Posterior cingulate gyrus (tissue), 11 donors: ENCODE measurements at regions not wholly inside any gene's neighbourhood (a gene's known extent, or its start where the extent isn't known, plus 50 kb on each side); places are given as distances from the start of the nearest gene placed in this dataset.
"Not testable (repeated sequence)": the region's sequence is repeated elsewhere in the genome, so short reads cannot be mapped to it uniquely, and the experiment has no call there.

Experiments used
- DNase-seq, 10 donors: peaks; one replicate each; pipeline versions ENCODE4 v3.0.0 to v3.0.0-alpha.2; 2020 to 2021; ENCODE audit warnings: mixed read lengths in 3 of 10
- intact Hi-C: fragments of 100-400 bp; cut with DNase I; formaldehyde crosslinking; loops from one replicate; pipeline ENCODE4 v1.15.1; 2023

GRCh38 chr6:144390886-144391285 is 105.8 kb downstream of the UTRN start:
- intact Hi-C loops: no loop called here
- DNase-seq: no peak

GRCh38 chr6:144392536-144392935 is 107.4 kb downstream of the UTRN start:
- no peak for DNase-seq
- intact Hi-C loops: no loop called here

- intact Hi-C loops: no loop called here
Measured at GRCh38 chr6:144394210-144394609, 109.1 kb downstream of the UTRN start.

GRCh38 chr6:144395014-144395413 is 109.9 kb downstream of the UTRN start:
- no peak for DNase-seq
- intact Hi-C loops: no loop called here

More at GRCh38 chr6:144394210-144394609, 109.1 kb downstream of the UTRN start:
- DNase-seq: no peak

GRCh38 chr6:144395826-144396225 is 110.7 kb downstream of the UTRN start:
- intact Hi-C loops: no loop called here
- DNase-seq: no peak

- no peak for DNase-seq
- intact Hi-C loops: no loop called here
Measured at GRCh38 chr6:144397141-144397540, 112.0 kb downstream of the UTRN start.

- DNase-seq: no peak
- intact Hi-C loops: no loop called here
Measured at GRCh38 chr6:144400321-144400720, 115.2 kb downstream of the UTRN start.

- no peak for DNase-seq
- intact Hi-C loops: no loop called here
Measured at GRCh38 chr6:144401736-144402733, 116.9 kb downstream of the UTRN start.

GRCh38 chr6:144402750-144403149 is 117.6 kb downstream of the UTRN start:
- intact Hi-C loops: no loop called here
- no peak for DNase-seq

- DNase-seq: no peak
- intact Hi-C loops: no loop called here
Measured at GRCh38 chr6:144405163-144405562, 120.0 kb downstream of the UTRN start.

- intact Hi-C loops: no loop called here
- no peak for DNase-seq
Measured at GRCh38 chr6:144406796-144407195, 121.7 kb downstream of the UTRN start.

GRCh38 chr6:144408161-144408560 is 123.0 kb downstream of the UTRN start:
- no peak for DNase-seq
- intact Hi-C loops: no loop called here

- DNase-seq: no peak
- intact Hi-C loops: no loop called here
Measured at GRCh38 chr6:144410059-144410458, 124.9 kb downstream of the UTRN start.

- DNase-seq, intact Hi-C loops: not testable (repeated sequence)
Measured at GRCh38 chr6:144410574-144410973, 125.4 kb downstream of the UTRN start.

GRCh38 chr6:144411531-144412165 is 126.5 kb downstream of the UTRN start:
- DNase-seq: no peak
- intact Hi-C loops: no loop called here

GRCh38 chr6:144413418-144413817 is 128.3 kb downstream of the UTRN start:
- no peak for DNase-seq
- intact Hi-C loops: no loop called here

GRCh38 chr6:144415014-144415413 is 129.9 kb downstream of the UTRN start:
- intact Hi-C loops: no loop called here

GRCh38 chr6:144415835-144416237 is 130.7 kb downstream of the UTRN start:
- intact Hi-C loops: no loop called here
- DNase-seq: no peak

More at GRCh38 chr6:144415014-144415413, 129.9 kb downstream of the UTRN start:
- no peak for DNase-seq

GRCh38 chr6:144416244-144416643 is 131.1 kb downstream of the UTRN start:
- intact Hi-C loops: no loop called here
- DNase-seq: no peak

- no peak for DNase-seq
- intact Hi-C loops: no loop called here
Measured at GRCh38 chr6:144416773-144417172, 131.6 kb downstream of the UTRN start.

GRCh38 chr6:144417681-144418080 is 132.5 kb downstream of the UTRN start:
- intact Hi-C loops: no loop called here
- DNase-seq: no peak
